CD4-positive, alpha-beta T cell (primary cell): ENCODE measurements at regions not wholly inside any gene's neighbourhood (a gene's known extent, or its start where the extent isn't known, plus 50 kb on each side); places are given as distances from the start of the nearest gene placed in this dataset.

Experiments used
- ATAC-seq: fragments of 200-7000 bp; cut with Tn5 transposase; one replicate; pipeline ENCODE4 v1.10.0; 2022; ENCODE audit warnings: mild to moderate bottlenecking; ENCODE audit not compliant: poor library complexity
- CTCF ChIA-PET: fragments of 350-600 bp; sonication (Branson Sonifier 250); formaldehyde crosslinking; loops from one replicate; lab custom pipeline; 2021; ENCODE audit warnings: antibody characterized with exemption, inconsistent platforms; lab: Charles Lee
- POLR2A ChIA-PET: fragments of 350-600 bp; sonication (Branson Sonifier 250); formaldehyde crosslinking; loops from one replicate; lab custom pipeline; 2021; ENCODE audit warnings: antibody characterized with exemption, inconsistent platforms; lab: Charles Lee
- DNase-seq, 14 experiments: peaks; one replicate each; pipeline ENCODE4 v3.0.0-alpha.2; 2013 to 2020; ENCODE audit warnings: mixed read lengths in 2 of 14
- H3K27ac ChIP-seq, 2 donors: one replicate each; pipeline versions ENCODE4 v1.5.1 to v1.7.0; 2013; ENCODE audit warnings: low read length in 2 of 2, low read depth in 1 of 2, mild to moderate bottlenecking in 1 of 2
- H3K27me3 ChIP-seq, 2 experiments: 1 replicate in 1 of 2; 2 replicates in 1 of 2; pipeline versions ENCODE4 v1.6.1 to v1.7.0; 2013; ENCODE audit warnings: low read length in 2 of 2, control low read depth in 1 of 2, mild to moderate bottlenecking in 1 of 2, moderate library complexity in 1 of 2; ENCODE audit not compliant: insufficient read depth in 2 of 2, control insufficient read depth in 1 of 2
- H3K36me3 ChIP-seq: one replicate; pipeline ENCODE4 v1.6.1; 2013; ENCODE audit warnings: low read length, control low read depth; ENCODE audit not compliant: insufficient read depth
- H3K4me1 ChIP-seq: one replicate; pipeline ENCODE4 v1.6.1; 2013; ENCODE audit warnings: low read length, control low read depth; ENCODE audit not compliant: insufficient read depth
- H3K4me3 ChIP-seq: one replicate; pipeline ENCODE4 v1.5.1; 2013; ENCODE audit warnings: mild to moderate bottlenecking, low read length, moderate library complexity
- H3K9me3 ChIP-seq, 2 experiments: 1 replicate in 1 of 2; 2 replicates in 1 of 2; pipeline versions ENCODE4 v1.6.1 to v1.7.0; 2013; ENCODE audit warnings: low read length in 2 of 2, mild to moderate bottlenecking in 2 of 2, control low read depth in 1 of 2, moderate library complexity in 1 of 2; ENCODE audit not compliant: control insufficient read depth in 1 of 2, insufficient read depth in 1 of 2
- H3K27ac Mint-ChIP-seq: one replicate; pipeline ENCODE4 v1.8.0; 2020; ENCODE audit warnings: mixed read lengths
- H3K27me3 Mint-ChIP-seq: one replicate; pipeline ENCODE4 v1.8.0; 2021; ENCODE audit warnings: mixed read lengths
- H3K36me3 Mint-ChIP-seq: one replicate; pipeline ENCODE4 v1.8.0; 2021; ENCODE audit warnings: low read depth, mixed read lengths
- H3K4me1 Mint-ChIP-seq: one replicate; pipeline ENCODE4 v1.8.0; 2021; ENCODE audit warnings: low read depth, mixed read lengths
- H3K4me3 Mint-ChIP-seq: one replicate; pipeline ENCODE4 v1.8.0; 2020; ENCODE audit warnings: mild to moderate bottlenecking, mixed read lengths
- H3K9me3 Mint-ChIP-seq: one replicate; pipeline ENCODE4 v1.8.0; 2020; ENCODE audit warnings: mixed read lengths
- intact Hi-C, 2 experiments: fragments of 100-400 bp; cut with DNase I in 1 of 2; cut with micrococcal nuclease in 1 of 2; formaldehyde crosslinking; loops; one replicate each; pipeline versions ENCODE4 v1.15.1 to v1.9.0; 2023 to 2025; cut with DNase I, micrococcal nuclease
- TF ChIP-seq, protein P1 (sequence below): fragments of 200-600 bp; IDR thresholded peaks from one replicate; pipeline ENCODE4 v1.8.0; 2022; ENCODE audit warnings: antibody characterized with exemption, mild to moderate bottlenecking

DNA sequence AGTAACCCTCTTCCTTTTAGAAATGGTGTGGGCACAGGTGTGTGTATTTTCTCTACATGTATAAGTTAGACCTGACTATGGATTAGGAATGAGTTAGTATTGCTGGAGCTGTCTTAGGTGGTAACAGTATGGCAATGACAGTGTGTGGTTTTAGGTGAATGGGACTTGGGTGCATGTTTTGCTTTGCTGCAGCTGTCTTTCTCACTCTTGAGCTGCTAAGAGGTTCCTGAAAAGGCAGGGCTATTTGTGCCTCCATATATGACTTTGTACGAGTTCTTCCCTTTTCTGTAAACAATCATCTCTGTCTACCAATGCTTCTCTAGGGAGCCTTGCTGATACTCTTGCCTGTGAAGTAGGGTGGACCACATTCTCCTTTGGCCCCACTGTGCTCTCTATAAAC lies 234.8 kb upstream of the HHIP start:
- Mint-ChIP-seq H3K36me3 (no peaks in the 10 kb centered on the region), H3K27ac (no peak overlapping the region), H3K9me3 (no peaks in the 10 kb centered on the region), H3K4me1 (no peaks in the 10 kb centered on the region), H3K4me3 (no peak overlapping the region), H3K27me3 (no peaks in the 10 kb centered on the region)
- Histone ChIP-seq H3K9me3 (no peaks in the 10 kb centered on the region), H3K4me1 (no peaks in the 10 kb centered on the region), H3K36me3 (no peaks in the 10 kb centered on the region), H3K27ac (no peak overlapping the region), H3K4me3 (no peak overlapping the region), H3K27me3 (no peaks in the 10 kb centered on the region)
- DNase-seq: no peak
- ChIA-PET CTCF (no interaction called here), POLR2A (no interaction called here)
- intact Hi-C loops: no loop called here
- ATAC-seq: no peak
- TF ChIP-seq, protein P1, sequence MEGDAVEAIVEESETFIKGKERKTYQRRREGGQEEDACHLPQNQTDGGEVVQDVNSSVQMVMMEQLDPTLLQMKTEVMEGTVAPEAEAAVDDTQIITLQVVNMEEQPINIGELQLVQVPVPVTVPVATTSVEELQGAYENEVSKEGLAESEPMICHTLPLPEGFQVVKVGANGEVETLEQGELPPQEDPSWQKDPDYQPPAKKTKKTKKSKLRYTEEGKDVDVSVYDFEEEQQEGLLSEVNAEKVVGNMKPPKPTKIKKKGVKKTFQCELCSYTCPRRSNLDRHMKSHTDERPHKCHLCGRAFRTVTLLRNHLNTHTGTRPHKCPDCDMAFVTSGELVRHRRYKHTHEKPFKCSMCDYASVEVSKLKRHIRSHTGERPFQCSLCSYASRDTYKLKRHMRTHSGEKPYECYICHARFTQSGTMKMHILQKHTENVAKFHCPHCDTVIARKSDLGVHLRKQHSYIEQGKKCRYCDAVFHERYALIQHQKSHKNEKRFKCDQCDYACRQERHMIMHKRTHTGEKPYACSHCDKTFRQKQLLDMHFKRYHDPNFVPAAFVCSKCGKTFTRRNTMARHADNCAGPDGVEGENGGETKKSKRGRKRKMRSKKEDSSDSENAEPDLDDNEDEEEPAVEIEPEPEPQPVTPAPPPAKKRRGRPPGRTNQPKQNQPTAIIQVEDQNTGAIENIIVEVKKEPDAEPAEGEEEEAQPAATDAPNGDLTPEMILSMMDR: no peak

DNA sequence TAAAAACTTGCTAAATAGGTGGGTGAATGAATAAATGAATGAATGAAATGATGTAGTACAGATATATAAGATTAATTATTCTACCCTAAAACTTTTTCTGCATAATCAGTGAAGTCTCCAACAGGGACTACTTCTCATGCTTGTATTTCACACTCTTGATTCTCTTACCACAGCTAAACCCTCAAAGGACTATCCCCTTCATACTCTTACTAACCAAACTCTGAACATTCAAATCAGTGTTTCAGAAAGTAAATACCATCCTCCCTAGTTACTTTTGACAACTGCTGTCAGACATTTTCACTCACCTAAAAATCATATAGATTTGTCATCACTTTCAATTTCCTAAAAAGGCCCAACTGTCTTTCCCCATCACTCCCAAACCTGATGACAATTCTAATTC lies 234.3 kb upstream of the HHIP start:
- Histone ChIP-seq H3K27me3 (no peaks in the 10 kb centered on the region), H3K4me1 (no peaks in the 10 kb centered on the region), H3K27ac (no peak overlapping the region), H3K9me3 (no peaks in the 10 kb centered on the region), H3K4me3 (no peak overlapping the region), H3K36me3 (no peaks in the 10 kb centered on the region)
- H3K4me1 Mint-ChIP-seq: no peaks in the 10 kb centered on the region
- POLR2A ChIA-PET: no interaction called here
- H3K27me3 Mint-ChIP-seq: no peaks in the 10 kb centered on the region
- H3K9me3 Mint-ChIP-seq: no peaks in the 10 kb centered on the region
- no peak overlapping the region for H3K27ac Mint-ChIP-seq
- CTCF ChIA-PET: no interaction called here
- no peaks in the 10 kb centered on the region for H3K36me3 Mint-ChIP-seq
- ATAC-seq: no peak
- TF ChIP-seq, protein P1: no peak
- intact Hi-C loops: no loop called here
- DNase-seq: no peak
- no peak overlapping the region for H3K4me3 Mint-ChIP-seq

DNA sequence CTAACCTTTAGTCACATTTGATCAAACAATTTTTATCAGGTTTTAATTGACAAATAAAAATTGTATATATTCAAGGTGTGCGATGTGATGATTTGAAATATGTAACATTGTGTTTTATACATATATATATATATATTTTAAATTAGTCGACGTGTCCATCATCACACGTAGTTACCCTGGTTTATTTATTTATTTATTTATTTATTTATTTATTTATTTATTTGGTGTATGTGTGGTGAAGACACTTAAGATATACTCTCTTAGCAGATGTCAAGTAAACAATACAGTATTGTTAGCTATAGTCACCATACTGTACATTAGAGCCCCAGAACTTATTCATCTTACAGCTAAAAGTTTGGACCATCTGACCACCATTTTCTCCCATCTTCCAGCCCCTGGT lies 224.9 kb upstream of the HHIP start:
- ChIA-PET CTCF (interaction anchor here (0.7 kb wide), 1 partner anchor 72 kb away, joined by 3 read pairs; no protein-coding TSS in a partner anchor), POLR2A (no interaction called here)
- H3K4me3 ChIP-seq: no peak overlapping the region
- H3K9me3 ChIP-seq: no peaks in the 10 kb centered on the region
- no peaks in the 10 kb centered on the region for H3K27me3 ChIP-seq
- H3K4me1 ChIP-seq: no peaks in the 10 kb centered on the region
- no peaks in the 10 kb centered on the region for H3K27me3 Mint-ChIP-seq
- no peaks in the 10 kb centered on the region for H3K36me3 Mint-ChIP-seq
- no peaks in the 10 kb centered on the region for H3K9me3 Mint-ChIP-seq
- no peak overlapping the region for H3K27ac Mint-ChIP-seq
- H3K4me3 Mint-ChIP-seq: no peak overlapping the region
- H3K36me3 ChIP-seq: no peaks in the 10 kb centered on the region
- TF ChIP-seq, protein P1: no peak
- H3K4me1 Mint-ChIP-seq: no peaks in the 10 kb centered on the region
- DNase-seq (no peak), ATAC-seq (no peak)
- intact Hi-C loops: no loop called here
- H3K27ac ChIP-seq: no peak overlapping the region
